GM18907 (cell line): ENCODE measurements at regions not wholly inside any gene's neighbourhood (a gene's known extent, or its start where the extent isn't known, plus 50 kb on each side); places are given as distances from the start of the nearest gene placed in this dataset.

ENCODE experiments used
- ATAC-seq: cut with Tn5 transposase; IDR thresholded peaks from one replicate; pipeline ENCODE4 v1.9.1; 2021; ENCODE audit warnings: mild to moderate bottlenecking, moderate library complexity; ENCODE audit not compliant: unreplicated experiment

- ATAC-seq = no peak
Observed at GRCh38 chr14:101128478-101129321, 225.2 kb upstream of the RTL1 start.

DNA sequence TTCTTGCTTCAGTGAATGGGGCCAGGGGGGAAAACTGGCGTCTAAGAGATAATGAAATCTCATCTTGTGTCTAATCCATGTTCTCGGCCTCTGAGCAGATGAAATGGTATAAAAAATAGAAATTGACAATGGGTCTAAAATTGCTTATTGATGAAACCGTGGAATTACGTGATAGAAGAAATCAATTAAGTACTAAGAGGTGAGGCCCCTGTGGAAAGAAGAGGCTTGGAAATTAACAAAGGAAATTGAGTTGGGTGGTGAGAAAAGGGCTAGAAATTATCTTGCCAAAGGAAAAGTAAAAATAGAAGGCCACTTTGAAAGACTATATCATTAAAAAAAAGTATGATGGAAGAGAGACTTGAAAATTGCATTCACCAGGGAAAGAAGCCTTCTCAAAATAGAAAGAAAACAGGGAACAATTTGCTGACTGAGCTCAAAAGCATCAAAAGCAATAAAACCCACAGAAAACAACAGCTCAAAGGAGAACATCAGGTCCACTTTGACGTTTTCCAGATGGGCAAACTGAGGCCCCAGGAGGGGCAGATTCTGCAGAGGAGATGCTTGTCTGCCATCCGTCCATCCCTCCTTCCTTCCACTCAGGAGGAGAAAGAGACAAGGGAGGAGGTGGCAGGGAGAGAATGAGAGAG lies 226.1 kb upstream of the RTL1 start:
- ATAC-seq = no peak

GRCh38 chr14:101130861-101131260 lies 227.3 kb upstream of the RTL1 start:
- ATAC-seq = no peak

- ATAC-seq = no peak
Observed at GRCh38 chr14:101131451-101131916, 228.0 kb upstream of the RTL1 start.

GRCh38 chr14:101132051-101132571 lies 228.6 kb upstream of the RTL1 start:
- ATAC-seq = no peak

DNA sequence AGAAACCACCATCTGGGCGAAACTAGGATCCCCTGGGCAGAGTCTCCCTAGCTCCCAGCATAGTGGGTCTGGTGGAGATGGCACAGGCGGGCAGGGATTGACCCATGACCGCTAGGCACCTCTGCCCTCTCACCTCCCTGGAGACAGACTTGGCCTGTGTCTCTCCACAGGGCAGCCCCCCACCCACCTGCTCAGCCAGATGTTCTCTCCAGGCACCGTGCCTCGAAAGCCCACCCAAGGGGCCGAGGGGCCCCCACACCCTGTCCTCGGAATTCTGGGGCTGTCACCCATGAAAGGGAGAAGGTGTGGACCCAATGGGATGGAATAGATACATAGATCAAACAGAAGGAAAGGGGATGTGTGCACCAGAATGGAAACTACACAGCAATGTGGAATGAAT lies 229.1 kb upstream of the RTL1 start:
- no peak for ATAC-seq

DNA sequence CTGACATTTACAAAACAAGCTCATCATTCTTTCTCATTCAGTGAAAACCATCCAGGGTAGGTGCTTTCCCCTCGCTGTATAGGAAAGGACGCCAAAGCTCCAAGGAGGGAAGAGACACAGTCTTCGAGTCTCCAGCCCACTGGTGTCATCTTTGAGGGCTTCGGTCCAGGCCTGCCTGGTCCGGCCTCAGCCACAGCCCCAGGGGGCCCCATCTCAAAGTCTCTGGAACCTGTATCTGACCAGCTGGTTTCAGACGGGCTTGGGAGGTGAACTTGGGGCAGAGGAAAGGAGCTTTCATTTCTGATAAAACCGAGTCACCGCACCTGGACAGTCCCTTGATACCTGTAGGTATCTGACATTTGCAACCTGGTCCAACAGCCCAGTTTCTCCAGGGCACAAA lies 229.5 kb upstream of the RTL1 start:
- no peak for ATAC-seq

GRCh38 chr14:101134161-101134631 lies 230.7 kb upstream of the RTL1 start:
- ATAC-seq = no peak

DNA sequence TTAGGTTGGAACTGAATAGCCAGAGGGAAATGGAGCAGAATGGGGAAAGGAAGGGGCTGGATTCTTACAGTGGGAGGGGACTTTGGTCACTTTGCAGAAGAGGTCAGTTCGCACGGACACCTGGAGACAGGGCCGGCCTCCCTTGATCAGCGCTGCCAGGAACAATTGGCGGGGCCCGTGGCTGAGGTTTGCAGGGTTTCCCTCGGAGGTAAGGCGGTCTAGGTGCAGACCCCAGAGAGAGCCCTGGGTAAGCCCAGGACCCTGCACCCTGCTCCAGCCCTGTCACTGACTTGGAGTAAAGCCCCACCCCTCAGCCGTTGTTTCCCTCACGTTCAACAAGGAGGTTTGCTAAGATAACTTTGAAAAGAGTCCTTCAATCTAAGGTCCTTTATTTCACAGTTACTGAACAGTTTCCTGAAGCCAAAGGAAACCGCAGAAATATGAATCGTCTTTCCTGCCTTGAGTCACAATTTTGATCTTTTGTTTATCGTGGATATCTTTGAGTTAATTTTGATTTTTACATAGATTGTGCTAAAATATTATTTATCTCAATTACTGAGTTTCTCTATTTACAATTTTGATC lies 231.4 kb upstream of the RTL1 start:
- no peak for ATAC-seq

GRCh38 chr14:101135796-101136742 lies 232.5 kb upstream of the RTL1 start:
- ATAC-seq = no peak

GRCh38 chr14:101137234-101137633 lies 233.7 kb upstream of the RTL1 start:
- ATAC-seq = no peak

- no peak for ATAC-seq
Observed at GRCh38 chr14:101147848-101148247, 244.3 kb upstream of the RTL1 start.

GRCh38 chr14:101150039-101150610 lies 246.6 kb upstream of the RTL1 start:
- ATAC-seq = no peak

- no peak for ATAC-seq
Observed at GRCh38 chr14:101151226-101151926, 247.9 kb upstream of the RTL1 start.

DNA sequence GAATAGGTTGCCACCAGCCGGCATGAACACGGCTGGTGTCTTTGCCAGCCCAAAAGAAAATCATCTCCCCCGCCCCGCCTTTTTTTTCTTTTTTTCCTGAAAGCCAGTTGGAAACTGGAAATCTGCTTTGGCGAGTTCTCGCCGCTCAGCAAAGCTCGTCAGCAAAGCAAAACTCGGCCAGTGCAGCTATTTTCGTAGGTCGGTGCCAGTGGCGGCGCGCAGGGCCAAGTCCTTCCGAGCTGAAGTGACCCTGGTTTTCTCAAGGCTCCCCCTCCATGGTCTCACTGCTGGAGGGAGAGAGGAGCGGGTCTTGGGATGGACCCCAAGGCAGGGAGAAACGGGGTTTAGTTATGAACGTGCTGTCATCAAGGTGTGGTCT lies 248.4 kb upstream of the RTL1 start:
- no peak for ATAC-seq

DNA sequence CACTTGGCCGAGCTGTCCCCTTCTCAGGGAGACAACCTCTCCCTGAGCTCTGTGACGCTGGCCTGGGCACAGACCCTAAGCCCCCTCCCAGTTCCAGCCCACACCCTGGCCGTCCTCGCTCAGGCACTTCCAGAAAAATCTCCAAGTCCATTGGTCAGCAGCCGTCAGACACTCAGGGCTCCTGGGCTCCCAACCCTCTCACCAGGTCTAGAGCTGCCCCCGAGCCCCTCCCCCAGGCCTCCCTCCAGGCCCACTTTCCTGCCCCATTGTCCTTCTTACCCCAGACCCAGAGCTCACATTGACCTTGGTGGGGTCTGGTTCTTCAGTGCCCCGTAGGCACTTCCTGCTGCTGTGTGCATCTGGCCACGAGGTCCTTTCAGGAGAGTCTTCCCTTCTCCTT lies 249.3 kb upstream of the RTL1 start:
- no peak for ATAC-seq

DNA sequence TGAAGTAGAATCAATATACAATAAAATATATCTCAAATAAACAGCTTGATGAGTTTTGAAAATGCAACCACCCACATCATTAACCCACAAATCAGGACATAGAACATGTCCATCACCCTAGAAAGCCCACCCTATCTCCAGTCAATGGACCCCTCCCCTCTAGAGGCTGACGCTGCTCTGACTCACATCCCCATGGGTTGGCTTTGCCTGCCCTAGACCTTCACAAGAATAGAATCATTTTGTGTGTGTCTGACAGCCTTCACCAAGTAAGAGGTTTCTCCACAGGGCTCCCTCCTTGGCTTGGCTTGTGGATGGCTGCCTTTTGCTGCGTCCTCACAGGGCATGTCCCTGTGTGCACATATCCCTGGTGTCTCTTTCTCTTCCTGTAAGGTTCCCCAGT lies 250.2 kb upstream of the RTL1 start:
- no peak for ATAC-seq

DNA sequence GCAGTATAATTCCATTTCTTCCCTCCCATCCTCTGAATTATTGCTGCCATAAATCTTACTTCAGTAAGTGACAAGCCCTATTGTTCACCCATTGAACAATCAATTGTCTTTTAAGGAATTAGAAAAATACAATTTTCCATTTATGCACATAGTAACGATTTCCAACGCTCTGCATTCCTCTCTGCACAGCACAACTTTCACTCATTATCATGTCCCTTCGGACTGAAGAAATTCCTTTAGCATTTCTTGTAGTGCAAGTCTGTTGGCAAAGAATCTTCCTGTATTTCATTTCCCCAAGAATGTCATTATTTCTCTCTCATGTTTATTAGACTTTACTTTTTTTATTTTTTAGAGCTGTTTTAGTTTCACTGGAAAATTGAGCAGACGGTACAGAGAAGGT lies 252.1 kb upstream of the RTL1 start:
- ATAC-seq = no peak

GRCh38 chr14:101167428-101167827 lies 263.9 kb upstream of the RTL1 start:
- no peak for ATAC-seq

- no peak for ATAC-seq
Observed at GRCh38 chr14:101169267-101169666, 265.7 kb upstream of the RTL1 start.
